ENCODE measurements at regions not wholly inside any gene's neighbourhood (a gene's known extent, or its start where the extent isn't known, plus 50 kb on each side); places are given as distances from the start of the nearest gene placed in this dataset.

GRCh38 chr5:52725808-52726207, 61.9 kb upstream of the ITGA1 start:
- TF ChIP-seq EP300 (IDR thresholded peaks at IDR 0.05) (no peak), POLR2A (IDR thresholded peaks at IDR 0.05) (no peak), CTCF (IDR thresholded peaks at IDR 0.05) (no peak), POLR2AphosphoS5 (IDR thresholded peaks at IDR 0.05) (no peak)
- Histone ChIP-seq H3K4me3 (no peak overlapping the region), H3K9me3 (no peaks in the 10 kb centered on the region), H3K27me3 (no peaks in the 10 kb centered on the region), H3K4me1 (peaks cover 11 to 42% (median 16%) of the 10 kb centered on the region in 3 donors), H3K36me3 (no peaks in the 10 kb centered on the region), H3K27ac (peak overlapping the region; percentile 57 to 78 (median 68))
- WGBS, 2 donors (ENCODE audit: low coverage in 1 of 2) = 18 to 20% methylated on average over 3 of the region's 3 CpGs
- no peak for ATAC-seq

GRCh38 chr5:52727020-52727419, 60.7 kb upstream of the ITGA1 start:
- Histone ChIP-seq H3K4me1 (peaks cover 11 to 42% (median 16%) of the 10 kb centered on the region in 3 donors), H3K36me3 (no peaks in the 10 kb centered on the region), H3K9me3 (no peaks in the 10 kb centered on the region), H3K4me3 (no peak overlapping the region), H3K27me3 (no peaks in the 10 kb centered on the region), H3K27ac (peak overlapping the region; percentile 57 to 78 (median 68))
- ATAC-seq = no peak
- no peak for TF ChIP-seq CTCF (IDR thresholded peaks at IDR 0.05)
- no peak for TF ChIP-seq EP300 (IDR thresholded peaks at IDR 0.05)
- TF ChIP-seq POLR2AphosphoS5 (IDR thresholded peaks at IDR 0.05) = no peak
- TF ChIP-seq POLR2A (IDR thresholded peaks at IDR 0.05) = no peak

- TF ChIP-seq POLR2AphosphoS5 (IDR thresholded peaks at IDR 0.05) (no peak), POLR2A (IDR thresholded peaks at IDR 0.05) (no peak), CTCF (IDR thresholded peaks at IDR 0.05) (no peak), EP300 (IDR thresholded peaks at IDR 0.05) (no peak)
- peak; percentile 85 for ATAC-seq
- peaks cover 11 to 42% (median 16%) of the 10 kb centered on the region in 3 donors for H3K4me1 ChIP-seq
- 5 to 17% methylated on average over 6 of the region's 6 CpGs for WGBS, 2 donors (ENCODE audit: low coverage in 1 of 2)
- no peaks in the 10 kb centered on the region for H3K9me3 ChIP-seq
- no peak overlapping the region for H3K4me3 ChIP-seq
- H3K27me3 ChIP-seq = no peaks in the 10 kb centered on the region
- H3K36me3 ChIP-seq = no peaks in the 10 kb centered on the region
- H3K27ac ChIP-seq = peak overlapping the region; percentile 47 to 78 (median 71)
These were observed 60.1 kb upstream of the ITGA1 start for GRCh38 chr5:52727576-52727975.

GRCh38 chr5:52728224-52728623, 59.5 kb upstream of the ITGA1 start:
- Histone ChIP-seq H3K36me3 (no peaks in the 10 kb centered on the region), H3K27ac (peak overlapping the region; percentile 47 to 78 (median 71)), H3K4me1 (peaks cover 11 to 42% (median 16%) of the 10 kb centered on the region in 3 donors), H3K4me3 (no peak overlapping the region), H3K9me3 (no peaks in the 10 kb centered on the region), H3K27me3 (no peaks in the 10 kb centered on the region)
- TF ChIP-seq POLR2AphosphoS5 (IDR thresholded peaks at IDR 0.05) (no peak), CTCF (IDR thresholded peaks at IDR 0.05) (no peak), EP300 (IDR thresholded peaks at IDR 0.05) (no peak), POLR2A (IDR thresholded peaks at IDR 0.05) (no peak)
- ATAC-seq = no peak
- WGBS, 2 donors (ENCODE audit: low coverage in 1 of 2) = 63 to 85% methylated on average over 1 to 3 of the region's 3 CpGs

GRCh38 chr5:52728686-52729085, 59.0 kb upstream of the ITGA1 start:
- Histone ChIP-seq H3K9me3 (no peaks in the 10 kb centered on the region), H3K27ac (peak overlapping the region in 1 of 4 donors; percentile 78), H3K4me1 (peaks cover 11 to 42% (median 16%) of the 10 kb centered on the region in 3 donors), H3K36me3 (no peaks in the 10 kb centered on the region), H3K27me3 (no peaks in the 10 kb centered on the region), H3K4me3 (no peak overlapping the region)
- TF ChIP-seq EP300 (IDR thresholded peaks at IDR 0.05) (no peak), POLR2AphosphoS5 (IDR thresholded peaks at IDR 0.05) (no peak), CTCF (IDR thresholded peaks at IDR 0.05) (no peak), POLR2A (IDR thresholded peaks at IDR 0.05) (no peak)
- WGBS, 2 donors (ENCODE audit: low coverage in 1 of 2) = 74 to 91% methylated on average over 5 of the region's 5 CpGs
- no peak for ATAC-seq
